ENCODE measurements at regions not wholly inside any gene's neighbourhood (a gene's known extent, or its start where the extent isn't known, plus 50 kb on each side); places are given as distances from the start of the nearest gene placed in this dataset.

DNA sequence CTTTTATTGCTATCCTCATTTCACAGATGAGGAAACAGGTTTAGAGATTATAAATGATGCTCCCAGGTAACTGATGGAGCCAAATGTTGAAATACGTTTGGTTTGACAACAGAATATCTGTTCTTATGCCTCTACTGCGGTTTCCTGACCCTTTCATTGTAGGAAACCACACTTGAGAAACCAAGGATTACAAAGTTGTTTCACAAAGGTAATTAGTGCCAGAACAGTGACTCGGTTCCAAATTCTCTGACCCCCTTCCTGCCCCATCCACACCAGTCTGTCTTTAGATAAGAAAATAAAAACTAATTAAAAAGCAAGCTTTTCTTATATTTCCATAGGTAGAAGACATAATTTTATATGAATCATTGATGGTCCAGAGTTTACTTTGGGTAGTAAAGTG is 393.7 kb upstream of the MBL2 start:
- Histone ChIP-seq H3K9ac (ENCODE audit: low read length) (no peak overlapping the region), H3K9me3 (ENCODE audit: control extremely low read depth in 1 of 3, control insufficient read depth in 2 of 3, insufficient read depth in 1 of 3, low read length in 2 of 3) (no peaks in the 10 kb centered on the region), H3K79me2 (ENCODE audit: control insufficient read depth, insufficient read depth, low read length) (no peaks in the 10 kb centered on the region), H2AFZ (ENCODE audit: insufficient read depth, low read depth, low read length, poor library complexity, severe bottlenecking) (no peak overlapping the region), H3K4me3 (ENCODE audit: control extremely low read depth in 1 of 5, extremely low read depth in 1 of 5, insufficient read depth in 1 of 5, low read depth in 2 of 5, low read length in 4 of 5) (no peak overlapping the region), H3K27ac (ENCODE audit: low read length in 2 of 2) (no peak overlapping the region), H3K27me3 (replicated peaks in 1 of 4; ENCODE audit: control extremely low read depth in 1 of 4, control insufficient read depth in 3 of 4, insufficient read depth in 4 of 4, low read length in 3 of 4) (no peaks in the 10 kb centered on the region), H3K4me2 (replicated peaks; ENCODE audit: low read depth, low read length, poor library complexity, severe bottlenecking) (no peak overlapping the region), H4K20me1 (ENCODE audit: control insufficient read depth, insufficient read depth, low read length, poor library complexity, severe bottlenecking) (no peaks in the 10 kb centered on the region), H3K4me1 (ENCODE audit: control insufficient read depth in 2 of 2, insufficient read depth in 2 of 2, low read length in 2 of 2) (no peaks in the 10 kb centered on the region), H3K36me3 (replicated peaks in 1 of 2; ENCODE audit: control extremely low read depth in 1 of 2, control insufficient read depth in 1 of 2, extremely low read depth in 1 of 2, insufficient read depth in 2 of 2, low read length in 1 of 2) (no peaks in the 10 kb centered on the region)
- POLR2A ChIA-PET: no interaction called here
- no CpG with 5 or more reads among the region's 3 CpGs for WGBS (ENCODE audit: insufficient coverage)
- no peak for TF ChIP-seq CTCF (IDR thresholded peaks at IDR 0.05)
- no peak for TF ChIP-seq EZH2 (IDR thresholded peaks at IDR 0.05; ENCODE audit: borderline replicate concordance, insufficient read depth, low read depth, low read length, poor library complexity, severe bottlenecking)
- Mint-ChIP-seq H3K27ac (no peak overlapping the region), H3K27me3 (no peaks in the 10 kb centered on the region), H3K9me3 (ENCODE audit: insufficient read depth) (peaks cover 2% of the 10 kb centered on the region), H3K4me3 (no peak overlapping the region), H3K4me1 (no peaks in the 10 kb centered on the region)
- no peak for DNase-seq
- intact Hi-C loops (cut with micrococcal nuclease): no loop called here
- CTCF ChIA-PET: no interaction called here
- no peak for ATAC-seq (ENCODE audit: low read depth)

DNA sequence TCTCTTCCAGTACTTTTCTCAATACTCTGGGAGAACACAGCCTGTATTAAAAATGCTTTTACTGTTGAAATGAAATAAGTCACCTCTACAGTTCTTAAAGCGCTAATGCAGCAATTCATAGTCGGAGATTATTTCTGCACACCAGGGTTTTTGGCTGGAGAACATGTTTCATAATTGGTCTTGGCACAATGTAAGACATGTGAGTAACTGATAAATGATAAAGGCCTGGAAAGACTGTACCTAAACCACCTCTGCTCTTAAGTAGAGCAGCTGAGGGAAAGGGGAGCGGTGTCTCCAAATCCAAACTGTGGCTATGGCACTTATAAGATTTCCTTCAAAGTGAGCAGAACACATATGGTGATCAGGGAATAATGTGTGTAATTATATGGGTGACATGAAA is 390.3 kb upstream of the MBL2 start:
- POLR2A ChIA-PET: no interaction called here
- no peaks in the 10 kb centered on the region for H3K9me3 ChIP-seq (ENCODE audit: control extremely low read depth in 1 of 3, control insufficient read depth in 2 of 3, insufficient read depth in 1 of 3, low read length in 2 of 3)
- CTCF ChIA-PET: no interaction called here

More for the DNA sequence above, 390.3 kb upstream of the MBL2 start:
- TF ChIP-seq CTCF (IDR thresholded peaks at IDR 0.05) (no peak), EZH2 (IDR thresholded peaks at IDR 0.05; ENCODE audit: borderline replicate concordance, insufficient read depth, low read depth, low read length, poor library complexity, severe bottlenecking) (no peak)
- H3K4me3 Mint-ChIP-seq: no peak overlapping the region
- intact Hi-C loops (cut with micrococcal nuclease): no loop called here
- no peak overlapping the region for H3K27ac ChIP-seq (ENCODE audit: low read length in 2 of 2)
- no peaks in the 10 kb centered on the region for H3K36me3 ChIP-seq (replicated peaks in 1 of 2; ENCODE audit: control extremely low read depth in 1 of 2, control insufficient read depth in 1 of 2, extremely low read depth in 1 of 2, insufficient read depth in 2 of 2, low read length in 1 of 2)
- H3K4me1 Mint-ChIP-seq: no peaks in the 10 kb centered on the region
- H3K9ac ChIP-seq (ENCODE audit: low read length): no peak overlapping the region
- no peaks in the 10 kb centered on the region for H3K79me2 ChIP-seq (ENCODE audit: control insufficient read depth, insufficient read depth, low read length)
- no peaks in the 10 kb centered on the region for H3K27me3 Mint-ChIP-seq
- H3K4me3 ChIP-seq (ENCODE audit: control extremely low read depth in 1 of 5, extremely low read depth in 1 of 5, insufficient read depth in 1 of 5, low read depth in 2 of 5, low read length in 4 of 5): no peak overlapping the region
- H2AFZ ChIP-seq (ENCODE audit: insufficient read depth, low read depth, low read length, poor library complexity, severe bottlenecking): no peak overlapping the region
- no peak for ATAC-seq (ENCODE audit: low read depth)
- no peaks in the 10 kb centered on the region for H3K4me1 ChIP-seq (ENCODE audit: control insufficient read depth in 2 of 2, insufficient read depth in 2 of 2, low read length in 2 of 2)
- DNase-seq: no peak
- no peak overlapping the region for H3K27ac Mint-ChIP-seq
- H4K20me1 ChIP-seq (ENCODE audit: control insufficient read depth, insufficient read depth, low read length, poor library complexity, severe bottlenecking): no peaks in the 10 kb centered on the region
- H3K27me3 ChIP-seq (replicated peaks in 1 of 4; ENCODE audit: control extremely low read depth in 1 of 4, control insufficient read depth in 3 of 4, insufficient read depth in 4 of 4, low read length in 3 of 4): no peaks in the 10 kb centered on the region
- 90% methylated on average over 3 of the region's 3 CpGs for WGBS (ENCODE audit: insufficient coverage)
- no peak overlapping the region for H3K4me2 ChIP-seq (replicated peaks; ENCODE audit: low read depth, low read length, poor library complexity, severe bottlenecking)
- peaks cover 2% of the 10 kb centered on the region for H3K9me3 Mint-ChIP-seq (ENCODE audit: insufficient read depth)

Measured in B cell (primary cell).